ENCODE measurements at regions not wholly inside any gene's neighbourhood (a gene's known extent, or its start where the extent isn't known, plus 50 kb on each side); places are given as distances from the start of the nearest gene placed in this dataset.

DNA sequence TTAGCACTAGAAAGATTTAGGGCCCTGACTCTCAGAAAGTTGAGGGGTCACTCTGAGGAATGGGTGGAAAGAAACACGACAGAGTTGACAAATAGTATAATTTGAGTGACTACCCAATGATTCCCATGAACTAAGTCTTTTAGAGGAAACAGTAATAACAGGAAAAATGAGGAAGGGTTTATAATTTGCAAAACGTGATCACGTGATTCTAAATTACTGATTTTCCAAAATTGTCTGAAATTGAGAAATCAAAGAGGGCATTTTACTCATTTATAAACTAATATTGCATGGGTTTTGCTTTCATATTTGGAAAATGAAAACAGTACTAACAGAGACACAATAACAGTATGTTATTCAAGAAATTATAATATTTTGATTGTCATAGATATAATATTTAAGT is 1335.7 kb downstream of the PLA2G4A start:
- TF ChIP-seq, protein P1, sequence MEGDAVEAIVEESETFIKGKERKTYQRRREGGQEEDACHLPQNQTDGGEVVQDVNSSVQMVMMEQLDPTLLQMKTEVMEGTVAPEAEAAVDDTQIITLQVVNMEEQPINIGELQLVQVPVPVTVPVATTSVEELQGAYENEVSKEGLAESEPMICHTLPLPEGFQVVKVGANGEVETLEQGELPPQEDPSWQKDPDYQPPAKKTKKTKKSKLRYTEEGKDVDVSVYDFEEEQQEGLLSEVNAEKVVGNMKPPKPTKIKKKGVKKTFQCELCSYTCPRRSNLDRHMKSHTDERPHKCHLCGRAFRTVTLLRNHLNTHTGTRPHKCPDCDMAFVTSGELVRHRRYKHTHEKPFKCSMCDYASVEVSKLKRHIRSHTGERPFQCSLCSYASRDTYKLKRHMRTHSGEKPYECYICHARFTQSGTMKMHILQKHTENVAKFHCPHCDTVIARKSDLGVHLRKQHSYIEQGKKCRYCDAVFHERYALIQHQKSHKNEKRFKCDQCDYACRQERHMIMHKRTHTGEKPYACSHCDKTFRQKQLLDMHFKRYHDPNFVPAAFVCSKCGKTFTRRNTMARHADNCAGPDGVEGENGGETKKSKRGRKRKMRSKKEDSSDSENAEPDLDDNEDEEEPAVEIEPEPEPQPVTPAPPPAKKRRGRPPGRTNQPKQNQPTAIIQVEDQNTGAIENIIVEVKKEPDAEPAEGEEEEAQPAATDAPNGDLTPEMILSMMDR (IDR thresholded peaks at IDR 0.05): no peak
- no peak for TF ChIP-seq ZFX (IDR thresholded peaks at IDR 0.05; ENCODE audit: borderline replicate concordance)

Measured in 22Rv1 (cell line).